ENCODE measurements at regions not wholly inside any gene's neighbourhood (a gene's known extent, or its start where the extent isn't known, plus 50 kb on each side); places are given as distances from the start of the nearest gene placed in this dataset.
"Not testable (repeated sequence)": the region's sequence is repeated elsewhere in the genome, so short reads cannot be mapped to it uniquely, and the experiment has no call there.

DNA sequence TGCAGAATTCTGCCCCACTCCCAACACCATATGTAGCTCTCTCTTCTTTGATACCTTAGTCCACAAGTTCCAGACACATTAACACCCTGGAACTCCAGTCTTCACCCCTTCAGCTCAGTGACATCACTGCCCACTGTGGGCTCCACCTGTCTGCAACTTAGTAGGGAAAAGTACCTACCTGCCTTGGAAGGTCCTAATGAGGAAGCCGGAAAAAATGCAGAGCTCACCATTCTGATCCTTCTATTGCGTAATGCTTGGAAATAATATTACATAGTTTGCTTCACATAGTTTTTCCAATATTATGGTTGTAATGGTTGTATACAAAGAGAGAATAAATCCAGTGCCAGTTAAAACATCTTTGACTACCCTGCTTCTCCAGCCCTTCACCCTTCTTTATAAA is 738.4 kb downstream of the RNF144A start:
- no peak for DNase-seq

DNA sequence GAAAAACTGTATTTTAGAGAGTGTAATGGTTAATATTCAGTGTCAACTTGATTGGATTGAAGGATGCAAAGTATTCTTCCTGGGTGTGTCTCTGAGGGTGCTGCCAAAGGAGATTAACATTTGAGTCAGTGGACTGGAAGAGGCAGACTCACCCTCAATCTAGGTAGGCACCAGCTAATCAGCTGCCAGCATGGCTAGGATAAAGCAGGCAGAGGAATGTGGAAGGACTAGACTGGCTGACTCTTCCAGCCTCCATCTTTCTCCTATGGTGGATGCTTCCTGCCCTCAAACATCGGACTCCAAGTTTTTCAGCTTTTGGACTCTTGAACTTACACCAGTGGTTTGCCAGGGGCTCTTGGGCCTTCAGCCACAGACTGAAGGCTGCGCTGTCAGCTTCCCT is 740.3 kb downstream of the RNF144A start:
- DNase-seq: not testable (repeated sequence)

DNA sequence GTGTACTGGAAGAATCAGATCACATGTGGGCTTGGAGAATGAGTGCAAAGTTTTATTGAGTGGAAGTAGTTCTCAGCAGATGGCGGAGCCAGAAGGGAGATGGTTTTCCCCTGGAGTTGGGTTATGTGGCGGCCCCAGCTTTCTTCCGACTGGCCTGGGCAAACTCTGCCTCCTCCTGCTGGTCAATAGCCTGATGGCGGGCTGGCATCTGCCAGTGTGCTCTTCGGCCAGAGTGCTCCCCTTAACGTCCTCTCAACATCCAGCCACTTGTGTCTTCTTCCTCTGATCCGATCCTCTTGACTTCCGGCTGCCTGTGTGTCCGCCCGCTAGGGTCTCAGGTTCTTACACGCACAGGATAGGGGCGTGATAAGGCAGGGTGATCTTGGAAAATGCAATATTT is 741.3 kb downstream of the RNF144A start:
- no peak for DNase-seq

DNA sequence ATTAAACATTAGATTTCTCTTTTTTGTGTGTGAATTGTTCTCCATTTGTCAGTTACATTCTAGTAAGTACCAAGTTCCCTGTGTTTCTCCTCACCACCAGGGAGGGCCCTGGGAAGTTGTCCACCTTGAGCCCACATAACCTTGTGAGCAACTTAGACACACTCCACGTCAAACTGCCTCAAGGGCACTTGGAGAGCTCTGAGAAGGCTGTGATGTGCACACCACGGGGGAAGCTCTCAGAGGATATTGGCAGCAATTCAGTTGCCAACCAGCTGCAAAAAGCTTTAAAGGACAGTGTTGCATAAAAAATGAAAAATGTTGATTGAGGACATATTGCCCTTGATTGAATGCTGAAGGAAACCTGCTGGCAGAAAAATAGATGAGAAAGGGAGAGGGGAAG is 743.6 kb downstream of the RNF144A start:
- no peak for DNase-seq

DNA sequence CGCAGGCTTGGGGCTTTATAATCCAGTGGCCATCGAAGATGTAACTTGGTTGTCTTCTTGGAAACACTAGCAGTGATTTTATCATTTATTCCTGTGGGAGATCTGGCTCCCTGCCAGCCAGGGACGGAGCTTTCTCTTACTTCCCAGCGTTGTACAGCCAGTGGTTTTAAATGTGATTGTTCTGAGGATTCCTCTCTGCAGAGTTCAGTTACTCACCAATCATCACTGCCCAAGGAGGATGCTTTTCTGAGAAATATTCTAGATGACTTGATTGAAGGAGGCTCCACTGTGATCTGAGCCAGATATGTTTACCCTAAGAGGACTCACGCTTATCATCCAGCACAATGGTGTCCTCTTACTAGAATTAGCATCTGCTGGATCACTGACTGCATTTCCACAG is 744.3 kb downstream of the RNF144A start:
- no peak for DNase-seq

DNA sequence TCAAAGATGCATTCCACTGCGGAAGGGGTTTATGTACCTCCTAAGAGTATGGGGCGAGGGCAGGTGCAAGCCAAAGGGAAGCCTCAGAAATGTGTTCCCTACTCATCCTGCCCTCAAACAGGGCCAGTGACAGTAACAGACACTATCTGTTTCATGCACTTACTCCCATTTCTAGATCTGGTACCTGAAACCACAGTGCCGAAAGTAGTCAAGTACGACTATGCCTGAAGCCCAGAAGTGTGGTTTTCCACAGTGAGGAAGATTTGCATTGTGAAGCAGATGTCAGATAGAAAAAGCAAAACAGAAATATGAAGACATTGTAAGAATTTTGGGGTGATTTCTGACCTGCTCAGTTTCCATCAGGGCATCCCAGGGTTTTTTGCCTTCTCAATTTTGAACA is 748.7 kb downstream of the RNF144A start:
- DNase-seq: no peak

DNA sequence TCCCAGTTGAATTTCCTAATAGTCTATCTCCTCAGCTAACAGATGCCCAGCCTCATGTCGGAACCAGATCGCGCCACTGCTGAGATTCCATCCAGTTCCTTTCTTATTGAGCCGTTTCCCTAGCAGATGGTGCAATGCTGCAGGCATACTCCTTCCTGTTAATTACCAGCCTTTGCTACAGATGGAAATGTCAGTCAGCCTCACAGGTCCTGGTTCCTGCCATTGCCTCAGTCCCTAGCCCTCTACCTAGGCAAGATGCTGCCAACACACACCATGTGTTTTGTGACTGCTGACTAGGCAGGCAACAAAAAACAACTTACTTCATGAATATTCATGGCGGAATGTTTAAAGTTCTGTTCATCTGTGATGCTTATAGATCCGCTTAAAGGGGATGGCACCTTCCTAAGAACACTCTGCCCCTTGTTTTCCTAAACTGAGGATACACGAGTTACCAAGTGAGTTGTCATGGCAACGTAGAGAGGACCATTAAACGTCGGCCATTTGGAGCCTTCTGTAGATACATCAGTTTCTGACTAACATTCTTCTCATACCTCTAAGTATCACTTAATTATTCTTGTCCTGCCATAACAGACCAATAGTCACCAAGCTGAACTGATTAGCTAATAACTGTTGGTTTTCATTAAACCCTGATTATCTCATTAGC is 749.5 kb downstream of the RNF144A start:
- no peak for DNase-seq

DNA sequence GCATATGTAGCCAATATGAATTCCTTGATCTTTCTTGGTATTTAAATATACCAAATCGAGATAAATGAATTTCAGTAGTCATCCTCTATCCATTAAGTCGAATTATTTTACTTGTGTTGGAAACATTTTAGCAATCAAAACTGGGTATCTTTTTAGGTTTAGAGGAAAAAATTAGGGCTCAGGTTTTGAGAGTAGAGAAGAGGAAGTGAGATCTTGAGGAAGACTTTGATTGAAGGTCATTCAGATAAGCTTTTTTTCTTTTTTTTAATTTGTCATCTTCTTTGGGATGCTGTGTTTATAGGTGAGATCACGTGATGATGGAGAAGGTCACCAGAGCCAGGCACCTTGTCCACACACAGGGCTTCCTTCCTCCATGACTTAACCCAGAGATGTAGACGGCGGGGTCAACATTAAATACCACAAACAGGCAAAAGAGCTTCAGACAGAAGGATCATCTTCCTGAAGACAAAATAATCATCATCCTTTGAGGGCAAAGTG is 750.1 kb downstream of the RNF144A start:
- no peak for DNase-seq

DNA sequence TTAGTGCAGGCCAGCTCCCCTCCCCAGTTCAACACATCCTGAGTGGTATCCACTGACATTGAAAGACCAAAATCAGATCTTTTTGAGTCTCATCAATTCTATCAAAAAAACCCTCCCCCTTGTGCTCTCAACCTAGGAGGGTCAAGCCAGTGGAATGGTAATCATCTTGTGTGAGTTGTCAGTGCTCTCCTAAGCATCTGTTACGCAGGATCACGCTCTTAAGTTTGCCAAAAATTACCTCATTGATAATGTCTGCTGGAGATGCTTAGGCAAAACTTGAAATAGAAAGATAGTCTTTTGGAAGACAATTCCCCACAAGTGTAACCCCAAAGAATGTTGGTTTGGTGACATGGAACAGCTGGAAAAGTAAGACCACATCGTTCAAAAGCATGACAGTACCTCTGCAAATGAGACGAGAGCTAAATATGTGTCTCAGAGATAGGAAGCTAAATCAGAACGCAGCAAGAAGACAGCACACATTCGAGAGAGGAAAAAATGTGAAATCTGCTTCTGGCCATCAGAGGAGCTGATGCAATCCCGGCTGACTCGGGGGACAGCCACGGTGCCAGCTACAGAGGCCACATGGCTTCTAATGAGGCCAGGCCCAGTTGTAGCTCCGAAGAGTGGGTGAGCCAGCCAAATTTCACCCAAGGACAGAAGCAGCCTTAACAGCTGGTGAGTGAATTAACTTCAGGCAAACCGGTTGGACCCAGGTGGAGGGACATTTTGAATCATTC is 753.9 kb downstream of the RNF144A start:
- no peak for DNase-seq

DNA sequence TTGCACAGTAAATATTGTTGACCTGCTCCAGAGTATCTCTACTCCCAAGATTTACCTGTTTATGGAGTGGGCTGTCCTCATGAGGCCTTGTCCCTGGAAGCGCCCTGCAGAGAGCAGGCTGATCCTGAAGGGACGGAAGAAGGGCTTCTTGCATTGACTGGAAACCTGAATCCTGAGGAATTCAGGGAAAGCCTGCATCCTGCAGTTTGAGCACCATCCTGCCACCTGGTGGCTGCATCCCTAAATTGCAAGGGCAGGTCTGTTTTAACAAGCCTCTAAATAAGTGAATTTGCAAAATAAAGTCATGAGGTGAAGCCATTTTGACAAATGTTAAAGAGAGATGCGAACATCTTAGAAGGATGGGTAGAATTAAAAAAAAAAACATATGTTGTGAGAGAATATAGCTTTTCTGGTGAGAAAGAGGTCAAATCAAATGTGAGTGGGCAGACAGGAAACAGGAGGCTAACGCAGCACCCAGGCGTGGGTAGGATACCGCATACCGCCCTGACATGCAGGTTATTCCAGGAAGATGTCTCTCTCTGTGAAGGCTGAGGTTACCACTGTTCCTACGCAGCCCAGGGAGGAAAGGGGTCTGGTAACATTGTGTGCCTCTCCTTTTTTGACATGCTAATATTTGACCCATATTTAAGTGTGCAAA is 754.9 kb downstream of the RNF144A start:
- no peak for DNase-seq

DNA sequence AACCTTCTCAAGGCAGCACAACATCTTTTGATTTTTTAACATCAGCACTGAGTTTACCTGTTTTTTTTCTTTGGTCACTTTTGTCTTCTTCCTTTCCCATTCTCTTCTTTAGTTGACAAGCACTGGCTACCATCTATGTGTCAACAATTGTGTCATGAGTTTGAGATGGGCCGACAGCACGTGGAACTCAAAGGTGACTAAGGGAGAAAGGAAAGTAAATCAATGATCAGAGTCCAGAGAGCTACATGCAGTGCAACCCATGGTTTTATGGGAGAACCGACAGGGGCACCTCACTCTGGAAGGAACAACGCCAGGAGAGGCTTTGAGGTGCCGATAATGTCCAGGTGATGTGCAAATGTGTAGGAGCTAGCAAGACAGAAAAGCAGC is 755.5 kb downstream of the RNF144A start:
- no peak for DNase-seq

DNA sequence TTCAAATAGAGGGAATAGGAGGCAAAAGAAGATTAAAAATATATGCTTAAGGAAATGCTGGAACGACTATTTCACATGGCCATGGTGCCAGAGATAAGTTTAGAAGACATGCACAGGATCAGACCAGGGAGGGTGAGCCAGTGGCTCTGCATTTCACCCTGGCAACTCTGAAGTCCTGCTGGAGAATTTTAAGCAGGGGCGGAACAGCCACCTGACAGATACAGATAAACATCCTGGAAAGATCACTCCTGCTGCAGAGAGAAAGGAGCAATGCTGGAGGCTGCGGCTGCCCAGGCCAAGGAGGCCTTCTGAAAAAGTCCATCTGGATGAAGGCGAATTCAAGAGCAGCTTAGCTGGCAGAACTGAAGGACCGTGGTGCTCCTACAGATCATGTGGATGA is 755.9 kb downstream of the RNF144A start:
- DNase-seq: no peak

DNA sequence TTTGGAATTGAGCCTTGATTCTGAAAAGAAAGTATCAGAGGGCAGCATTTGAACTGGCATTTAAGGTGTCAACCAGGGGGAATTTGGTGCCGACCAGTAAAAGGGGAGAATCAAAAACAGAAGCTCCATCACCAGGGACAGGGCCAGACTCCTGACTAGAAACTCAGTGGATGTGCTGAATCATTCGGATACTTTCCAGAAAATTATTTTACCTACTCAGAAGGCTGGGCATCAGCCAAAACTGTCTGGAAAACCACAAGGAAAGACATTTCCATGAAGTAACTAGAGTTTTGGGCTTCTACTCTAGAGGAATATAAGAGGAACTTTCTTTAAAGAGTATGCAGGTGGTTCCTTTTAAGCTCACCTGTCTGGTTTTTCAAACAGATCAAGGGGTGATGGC is 756.6 kb downstream of the RNF144A start:
- no peak for DNase-seq

DNA sequence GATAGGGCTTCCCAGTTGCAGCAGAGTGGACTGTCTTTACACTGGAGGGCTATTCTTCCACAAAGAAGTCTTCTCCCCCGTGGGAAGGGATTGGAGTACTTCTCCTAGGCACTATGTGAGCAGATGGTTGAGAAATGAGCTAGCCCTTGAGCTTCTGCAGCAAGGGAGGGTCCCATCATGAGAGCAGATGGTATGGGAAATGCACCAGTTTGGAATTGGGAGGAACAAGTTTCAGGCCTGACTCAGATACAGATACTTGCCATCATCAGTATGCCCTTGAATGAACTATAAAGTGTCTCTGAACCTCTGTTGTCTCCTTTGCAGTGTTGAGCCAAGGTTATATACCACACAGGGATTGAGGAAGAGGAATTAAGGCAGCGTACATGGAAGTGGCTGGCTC is 757.4 kb downstream of the RNF144A start:
- no peak for DNase-seq

DNA sequence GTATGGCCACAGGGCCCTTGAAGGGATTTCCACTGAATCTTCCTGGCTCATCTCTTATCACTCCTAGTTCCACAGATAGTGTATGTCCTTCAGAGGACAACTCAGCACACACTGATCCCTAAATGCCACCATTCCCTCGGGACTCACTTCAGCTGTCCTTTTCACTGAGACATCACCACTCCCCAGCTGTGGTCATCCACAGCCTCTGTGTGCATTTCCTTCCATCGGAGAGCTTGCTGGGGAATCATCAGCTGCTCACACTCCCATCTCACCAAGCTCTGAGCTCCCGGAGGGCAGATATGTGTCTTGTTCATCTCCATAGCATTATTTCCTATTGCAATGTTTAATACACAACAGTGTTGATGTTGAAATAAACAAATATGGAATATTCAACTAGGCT is 759.5 kb downstream of the RNF144A start:
- no peak for DNase-seq

DNA sequence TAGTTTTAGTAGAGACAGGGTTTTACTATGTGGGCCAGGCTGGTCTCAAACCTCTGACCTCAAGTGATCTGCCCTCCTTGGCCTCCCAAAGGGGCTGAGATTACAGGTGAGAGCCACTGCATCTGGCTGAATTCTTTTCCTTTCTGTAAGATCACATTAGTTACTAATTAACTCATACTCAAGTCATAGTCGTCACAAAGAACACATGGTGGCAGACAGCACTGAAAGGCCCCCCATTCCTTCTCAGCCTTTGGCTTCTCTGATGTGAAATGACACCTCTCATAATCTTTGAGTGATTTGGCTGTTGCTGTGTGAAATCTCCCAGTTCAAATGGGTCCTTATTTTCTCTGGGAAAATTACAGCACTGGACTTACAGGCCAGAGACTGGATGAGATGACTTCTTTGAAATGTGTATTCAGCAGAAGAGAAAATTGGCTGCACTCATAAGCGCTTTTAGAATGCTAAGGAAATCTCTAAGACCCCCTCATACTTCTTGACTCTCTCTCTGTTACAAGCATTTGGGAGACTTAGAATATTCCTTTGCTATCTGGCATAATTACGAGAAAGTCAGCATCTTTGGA is 764.8 kb downstream of the RNF144A start:
- no peak for DNase-seq

DNA sequence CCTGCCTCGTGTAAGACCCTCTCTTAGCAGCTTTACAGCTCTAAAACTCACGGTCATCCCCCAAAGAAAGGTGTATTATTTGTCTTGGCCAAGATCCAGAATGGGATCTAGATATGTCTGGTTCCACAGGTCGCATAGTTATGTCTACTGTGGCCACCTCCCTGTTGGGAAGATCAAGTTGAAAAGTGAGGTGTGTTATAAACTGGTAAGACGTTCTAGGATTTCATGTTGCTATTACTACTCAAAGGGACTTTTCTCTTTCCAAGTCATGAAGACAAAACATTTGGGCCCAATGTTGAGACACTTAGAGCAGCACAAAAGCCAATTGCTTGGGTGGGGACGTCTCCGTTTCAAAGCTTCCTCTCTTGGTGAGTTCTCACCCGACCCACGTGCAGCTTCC is 766.0 kb downstream of the RNF144A start:
- DNase-seq: no peak

DNA sequence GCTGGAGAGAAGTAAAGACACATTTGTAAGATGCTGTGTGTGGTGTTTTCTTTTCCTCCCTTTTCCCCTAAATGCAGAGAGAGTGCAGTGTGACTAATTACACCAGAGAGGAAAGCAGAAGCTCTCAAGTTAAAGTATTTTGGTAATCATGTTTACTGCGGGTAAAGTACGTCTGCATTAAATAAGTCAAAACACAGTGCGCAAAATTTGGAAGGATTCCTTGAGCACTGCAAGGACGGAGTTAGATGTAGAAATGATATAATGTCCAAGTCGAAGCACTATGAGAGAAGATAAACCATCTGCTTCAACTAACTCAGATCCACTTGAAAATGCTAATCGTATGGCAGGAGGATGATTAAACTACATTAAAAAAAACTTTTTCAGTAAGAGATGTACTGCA is 766.5 kb downstream of the RNF144A start:
- DNase-seq: no peak

DNA sequence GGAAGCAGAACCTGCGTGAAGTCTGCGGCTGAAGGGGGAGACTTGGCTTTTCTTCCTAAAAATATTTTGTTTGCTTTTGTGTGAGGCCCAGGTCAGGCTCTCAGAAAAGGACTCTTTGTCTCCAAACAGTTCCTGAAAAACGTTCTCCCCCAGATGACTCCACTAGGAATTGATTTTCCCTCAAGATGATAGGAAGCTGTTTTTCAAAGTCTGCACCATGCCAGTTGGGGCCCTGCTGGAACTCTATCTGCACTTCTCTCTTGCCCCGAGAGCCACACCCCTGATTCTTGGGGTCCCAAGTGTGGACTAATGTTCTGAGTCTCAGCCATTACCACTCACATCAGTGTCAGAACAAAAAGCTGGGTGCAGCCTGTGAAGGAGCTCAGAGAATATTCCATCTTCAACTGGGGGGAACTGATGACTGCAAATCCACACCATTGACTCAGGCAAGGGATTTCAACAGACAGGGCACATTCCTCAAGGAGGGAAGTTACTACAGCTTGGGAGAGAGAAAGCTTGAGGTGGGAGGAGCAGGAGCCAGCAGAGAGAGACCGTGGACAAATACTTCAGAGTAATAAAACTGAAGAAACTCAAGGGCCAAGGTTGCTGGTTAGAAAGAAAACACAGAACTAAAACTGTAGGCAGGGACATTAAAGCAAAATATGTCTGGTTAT is 768.3 kb downstream of the RNF144A start:
- DNase-seq: no peak

DNA sequence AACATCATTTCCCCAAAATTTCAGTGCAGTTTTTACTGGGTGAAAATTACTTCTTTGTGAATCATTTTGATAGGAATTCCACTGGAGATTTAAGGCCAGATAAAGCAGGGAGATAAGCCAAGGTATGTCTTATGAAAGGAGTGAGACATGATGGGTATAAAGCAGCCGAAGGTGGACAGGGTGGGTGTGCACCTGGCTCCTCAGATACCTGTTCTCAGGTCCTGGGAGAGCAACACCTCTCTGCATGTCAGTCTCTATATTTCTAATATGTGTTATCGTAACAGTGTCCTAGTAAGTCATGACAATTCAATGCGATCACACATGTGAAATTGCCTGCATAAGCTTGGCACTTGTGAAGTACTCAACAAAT is 768.8 kb downstream of the RNF144A start:
- no peak for DNase-seq

DNA sequence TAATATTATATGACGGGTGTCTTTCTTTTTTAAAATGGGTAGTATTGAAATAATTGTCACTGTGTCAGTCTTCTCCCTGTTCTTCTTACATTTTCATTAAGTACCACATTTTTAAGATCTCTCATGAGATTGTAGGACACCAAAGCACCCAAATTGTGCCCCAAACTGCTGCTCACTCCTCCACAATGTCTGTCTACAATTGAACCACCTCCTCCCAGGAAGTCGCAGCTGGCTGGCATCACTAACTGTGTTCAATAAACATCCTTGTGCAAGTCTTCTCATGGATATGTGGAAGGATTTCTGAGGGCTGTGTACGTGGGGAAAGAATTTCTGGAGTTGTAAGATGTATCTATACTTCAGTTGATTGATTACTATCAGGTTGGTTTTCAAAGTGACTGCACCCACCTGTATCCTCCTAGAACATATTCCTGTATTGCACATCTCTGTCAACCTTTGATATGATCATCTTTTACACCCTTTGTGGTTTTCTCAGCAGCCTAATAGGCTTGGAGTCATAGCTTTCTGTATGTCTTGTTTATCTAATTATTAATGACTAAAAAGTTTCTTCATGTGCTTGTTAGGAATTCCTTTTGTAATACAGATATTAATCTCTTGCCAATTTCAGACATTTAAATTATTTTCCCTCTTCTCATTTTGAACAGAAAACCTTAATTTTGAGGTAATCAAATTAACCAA is 774.9 kb downstream of the RNF144A start:
- DNase-seq: no peak

DNA sequence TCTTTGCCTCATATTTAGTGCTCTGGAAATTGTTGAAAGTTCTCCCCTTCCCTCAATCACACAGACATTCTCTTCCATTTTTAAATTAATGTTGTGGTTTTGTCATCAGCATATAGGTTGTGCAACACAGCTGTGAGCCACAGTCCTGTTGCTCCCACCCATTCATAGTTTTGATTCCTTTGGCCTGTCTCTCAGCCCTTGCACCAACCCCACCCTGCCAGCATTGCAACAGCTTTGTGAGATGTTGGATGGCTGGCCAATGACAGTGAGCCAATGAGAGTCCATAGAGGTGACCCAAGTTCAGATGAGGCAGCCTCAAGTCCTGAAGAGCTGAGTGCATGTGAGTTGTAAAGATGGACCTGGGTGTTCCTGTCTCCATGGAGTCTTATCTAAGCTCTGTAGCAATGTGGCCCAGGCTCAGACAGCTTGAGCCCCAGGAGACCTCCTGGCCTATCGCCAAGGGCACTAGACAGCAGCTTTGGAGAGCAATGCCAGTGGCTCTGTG is 775.5 kb downstream of the RNF144A start:
- DNase-seq: no peak
